A549 (cell line): ENCODE measurements at regions not wholly inside any gene's neighbourhood (a gene's known extent, or its start where the extent isn't known, plus 50 kb on each side); places are given as distances from the start of the nearest gene placed in this dataset.

Source experiments
- ATAC-seq, 2 experiments: fragments of 200-7000 bp in 1 of 2; fragments of >200 bp in 1 of 2; cut with Nextera tagmentation in 1 of 2; cut with Tn5 transposase in 1 of 2; 3 replicates each; pipeline versions ENCODE4 v1.8.0 to v1.9.1; 2018 to 2020; ENCODE audit warnings: mild to moderate bottlenecking in 1 of 2, moderate library complexity in 1 of 2
- CTCF ChIA-PET: fragments of 300-600 bp; sonication (Branson Sonifier 250); formaldehyde crosslinking; extraction: SDS; loops from one replicate; lab custom pipeline; 2021; ENCODE audit warnings: antibody characterized with exemption, inconsistent platforms; lab: Yijun Ruan, JAX
- POLR2A ChIA-PET: fragments of 350-600 bp; formaldehyde crosslinking; extraction: SDS; loops from one replicate; lab custom pipeline; 2021; ENCODE audit warnings: antibody characterized with exemption, inconsistent platforms; lab: Yijun Ruan, JAX
- DNase-seq, 2 experiments: peaks; one replicate each; pipeline versions ENCODE4 v3.0.0 to v3.0.0-alpha.2; 2011 to 2016; ENCODE audit warnings: low read depth in 1 of 2, low spot score in 1 of 2
- FAIRE-seq: peaks from 2 replicates; lab custom pipeline; 2011; peaks lifted over from hg19 to GRCh38; lab: Jason Lieb, UNC
- H3K27ac ChIP-seq, 2 experiments: fragments of >200 bp; sonication (Bioruptor Twin); formaldehyde crosslinking; 3 replicates each; pipeline ENCODE4 v1.5.1; 2016 to 2017
- H3K4me1 ChIP-seq: fragments of >200 bp; sonication (Bioruptor Twin); formaldehyde crosslinking; 3 replicates; pipeline ENCODE4 v1.6.1; 2016
- H3K4me2 ChIP-seq: fragments of >200 bp; sonication (Bioruptor Twin); formaldehyde crosslinking; 3 replicates; pipeline ENCODE4 v1.6.1; 2016
- H3K4me3 ChIP-seq: fragments of >200 bp; sonication (Bioruptor Twin); formaldehyde crosslinking; 3 replicates; pipeline ENCODE4 v1.5.1; 2016
- H3K9me3 ChIP-seq: fragments of >200 bp; sonication (Bioruptor Twin); formaldehyde crosslinking; 3 replicates; pipeline ENCODE4 v1.6.1; 2016
- ATOH8 ChIP-seq: fragments of 250-450 bp; sonication (Bioruptor Pico); IDR thresholded peaks from 2 replicates; pipeline ENCODE4 v1.5.0; 2020; ENCODE audit warnings: low read depth, mild to moderate bottlenecking, moderate library complexity
- CBX2 ChIP-seq: fragments of 200-600 bp; sonication (generic); IDR thresholded peaks from 2 replicates; pipeline ENCODE4 v1.6.1; 2016; ENCODE audit warnings: low read depth, mild to moderate bottlenecking, borderline replicate concordance
- CBX8 ChIP-seq: fragments of 200-600 bp; sonication (generic); IDR thresholded peaks from 2 replicates; pipeline ENCODE4 v1.6.1; 2016
- CEBPB ChIP-seq, 2 experiments: fragments of >200 bp in 1 of 2; sonication (Bioruptor Twin) in 1 of 2; formaldehyde crosslinking in 1 of 2; IDR thresholded peaks; 2 replicates each; pipeline ENCODE4 v1.6.1; 2012 to 2016
- CHD2 ChIP-seq: fragments of 150-350 bp; IDR thresholded peaks from 2 replicates; pipeline ENCODE4 v1.6.1; 2014; ENCODE audit warnings: low read length; ENCODE audit not compliant: partially characterized antibody
- E2F6 ChIP-seq: IDR thresholded peaks from 2 replicates; pipeline ENCODE4 v1.6.1; 2012; ENCODE audit warnings: low read depth, borderline replicate concordance
- EHF ChIP-seq: fragments of 250-450 bp; sonication (Bioruptor Pico); IDR thresholded peaks from 2 replicates; pipeline ENCODE4 v1.5.0; 2020; ENCODE audit warnings: mild to moderate bottlenecking
- EHMT2 ChIP-seq: fragments of 200-600 bp; sonication (generic); IDR thresholded peaks from 2 replicates; pipeline ENCODE4 v1.6.1; 2016; ENCODE audit warnings: antibody characterized with exemption, low read depth, mild to moderate bottlenecking, moderate library complexity
- EP300 ChIP-seq, 2 experiments: fragments of >200 bp; sonication (Bioruptor Twin); formaldehyde crosslinking; IDR thresholded peaks; 2 replicates in 1 of 2; 3 replicates in 1 of 2; pipeline ENCODE4 v1.6.1; 2016 to 2017
- ESRRA ChIP-seq: fragments of 150-350 bp; IDR thresholded peaks from 2 replicates; pipeline ENCODE4 v1.6.1; 2014; ENCODE audit warnings: mild to moderate bottlenecking, low read length, borderline replicate concordance
- HDAC2 ChIP-seq: fragments of 200-600 bp; sonication (generic); IDR thresholded peaks from 2 replicates; pipeline ENCODE4 v1.6.1; 2016
- HEYL ChIP-seq: fragments of 250-450 bp; sonication (Bioruptor Pico); IDR thresholded peaks from 2 replicates; pipeline ENCODE4 v1.8.0; 2021; ENCODE audit warnings: mild to moderate bottlenecking, moderate library complexity
- HMGXB4 ChIP-seq: fragments of 250-450 bp; sonication (Bioruptor Pico); IDR thresholded peaks from 2 replicates; pipeline ENCODE4 v1.5.0; 2021; ENCODE audit warnings: mild to moderate bottlenecking, moderate library complexity, borderline replicate concordance
- HOXB13 ChIP-seq: fragments of 250-450 bp; sonication (Bioruptor Pico); IDR thresholded peaks from 2 replicates; pipeline ENCODE4 v1.5.0; 2020; ENCODE audit warnings: low read depth, mild to moderate bottlenecking, moderate library complexity
- HOXB5 ChIP-seq: fragments of 250-450 bp; sonication (Bioruptor Pico); IDR thresholded peaks from 2 replicates; pipeline ENCODE4 v1.5.0; 2020; ENCODE audit warnings: mild to moderate bottlenecking, moderate library complexity
- JUNB ChIP-seq: fragments of >200 bp; sonication (Bioruptor Twin); formaldehyde crosslinking; IDR thresholded peaks from 2 replicates; pipeline ENCODE4 v1.6.1; 2016
- MAFK ChIP-seq: fragments of 450-650 bp; IDR thresholded peaks from 2 replicates; pipeline ENCODE4 v1.6.1; 2014; ENCODE audit not compliant: partially characterized antibody
- MAX ChIP-seq: IDR thresholded peaks from 2 replicates; pipeline ENCODE4 v1.6.1; 2012
- MAZ ChIP-seq: fragments of 150-350 bp; IDR thresholded peaks from 2 replicates; pipeline ENCODE4 v1.6.1; 2014; ENCODE audit warnings: antibody characterized with exemption, low read depth, low read length, borderline replicate concordance
- NFE2L2 ChIP-seq: fragments of 150-350 bp; conservative IDR thresholded peaks from 2 replicates; pipeline ENCODE4 v1.6.1; 2014; ENCODE audit warnings: low read length
- NR3C1 ChIP-seq: fragments of >200 bp; sonication (Bioruptor Twin); formaldehyde crosslinking; IDR thresholded peaks from 3 replicates; pipeline ENCODE4 v1.6.1; 2017
- PBX3 ChIP-seq: IDR thresholded peaks from 2 replicates; pipeline ENCODE4 v1.6.1; 2012
- PHF8 ChIP-seq: fragments of 200-600 bp; sonication (generic); IDR thresholded peaks from 2 replicates; pipeline ENCODE4 v1.6.1; 2016; ENCODE audit warnings: low read depth, mild to moderate bottlenecking, antibody characterized with exemption, moderate library complexity, borderline replicate concordance
- POLR2A ChIP-seq: IDR thresholded peaks from 2 replicates; pipeline ENCODE4 v1.6.1; 2012; ENCODE audit warnings: mild to moderate bottlenecking, low read length
- RAD21 ChIP-seq, 2 experiments: fragments of >200 bp in 1 of 2; sonication (Bioruptor Twin) in 1 of 2; formaldehyde crosslinking in 1 of 2; IDR thresholded peaks in 1 of 2; conservative IDR thresholded peaks in 1 of 2; 2 replicates in 1 of 2; 3 replicates in 1 of 2; pipeline ENCODE4 v1.6.1; 2012 to 2018; ENCODE audit warnings: inconsistent platforms in 1 of 2
- RARB ChIP-seq: fragments of 250-450 bp; sonication (Bioruptor Pico); IDR thresholded peaks from 2 replicates; pipeline ENCODE4 v1.8.0; 2021; ENCODE audit warnings: mild to moderate bottlenecking, moderate library complexity
- RFX5 ChIP-seq: fragments of 450-650 bp; IDR thresholded peaks from 2 replicates; pipeline ENCODE4 v1.7.1; 2014; ENCODE audit warnings: antibody characterized with exemption, mild to moderate bottlenecking, moderate library complexity
- SREBF2 ChIP-seq: fragments of 450-650 bp; IDR thresholded peaks from 2 replicates; pipeline ENCODE4 v1.6.1; 2014; ENCODE audit warnings: mild to moderate bottlenecking, moderate library complexity
- TP53 ChIP-seq: fragments of 250-450 bp; sonication (Bioruptor Pico); IDR thresholded peaks from 2 replicates; pipeline ENCODE4 v1.5.0; 2021; ENCODE audit warnings: mild to moderate bottlenecking, moderate library complexity
- USF2 ChIP-seq: fragments of 450-650 bp; IDR thresholded peaks from 2 replicates; pipeline ENCODE4 v1.6.1; 2014; ENCODE audit warnings: antibody characterized with exemption
- ZFP36 ChIP-seq: fragments of 450-650 bp; IDR thresholded peaks from 2 replicates; pipeline ENCODE4 v1.6.1; 2014; ENCODE audit warnings: borderline replicate concordance; ENCODE audit not compliant: partially characterized antibody
- WGBS: methylation state at CpG from one replicate; pipeline ENCODE4 v1.1.6; 2017; ENCODE audit errors: missing lambda C conversion rate; 5-methylcytosine and 5-hydroxymethylcytosine counted together

GRCh38 chr18:38023871-38024270 lies 458.3 kb upstream of the CELF4 start:
- H3K4me1 ChIP-seq: no peaks in the 10 kb centered on the region
- H3K4me3 ChIP-seq: no peak overlapping the region
- TF ChIP-seq MAX: no peak
- TF ChIP-seq HDAC2: no peak
- ChIA-PET POLR2A (no interaction called here), CTCF (no interaction called here)
- DNase-seq (no peak), ATAC-seq (no peak), FAIRE-seq (no peak)
- H3K4me2 ChIP-seq: no peak overlapping the region
- H3K27ac ChIP-seq: no peak overlapping the region
- 6% methylated on average over 2 of the region's 2 CpGs for WGBS
- H3K9me3 ChIP-seq: no peaks in the 10 kb centered on the region

GRCh38 chr18:38022234-38022633 lies 456.6 kb upstream of the CELF4 start:
- ChIA-PET POLR2A (no interaction called here), CTCF (no interaction called here)
- no peak overlapping the region for H3K4me2 ChIP-seq
- no peaks in the 10 kb centered on the region for H3K4me1 ChIP-seq
- H3K4me3 ChIP-seq: no peak overlapping the region
- ATAC-seq (no peak), FAIRE-seq (no peak), DNase-seq (no peak)
- no peak for TF ChIP-seq RAD21 (conservative IDR thresholded peaks at IDR 0.05 in 1 of 2, IDR thresholded peaks at IDR 0.05 in 1 of 2)
- TF ChIP-seq EHF (CRISPR knock-in tag): no peak
- no peak for TF ChIP-seq SREBF2
- TF ChIP-seq EP300 (IDR thresholded peaks at IDR 0.05): no peak
- no peak for TF ChIP-seq HMGXB4 (CRISPR knock-in tag)
- no peak for TF ChIP-seq ZFP36
- no peak for TF ChIP-seq CBX8
- no peak for TF ChIP-seq NR3C1
- no peak for TF ChIP-seq TP53
- no peak for TF ChIP-seq POLR2A
- no peak for TF ChIP-seq HEYL (CRISPR knock-in tag)
- TF ChIP-seq ATOH8 (CRISPR knock-in tag): no peak
- no peak for TF ChIP-seq ESRRA
- TF ChIP-seq NFE2L2: no peak
- no peak for TF ChIP-seq USF2
- TF ChIP-seq CBX2: no peak
- H3K9me3 ChIP-seq: no peaks in the 10 kb centered on the region
- 5% methylated on average over 4 of the region's 4 CpGs for WGBS
- H3K27ac ChIP-seq: no peak overlapping the region

GRCh38 chr18:38019292-38019691 lies 453.7 kb upstream of the CELF4 start:
- POLR2A ChIA-PET: no interaction called here
- CTCF ChIA-PET: no interaction called here
- Histone ChIP-seq H3K9me3 (no peaks in the 10 kb centered on the region), H3K4me3 (no peak overlapping the region)
- FAIRE-seq: no peak
- no peak for TF ChIP-seq SREBF2
- TF ChIP-seq PBX3: no peak
- no peak for TF ChIP-seq HDAC2
- no peak for TF ChIP-seq EHMT2
- no peak for TF ChIP-seq CBX2
- no peak for TF ChIP-seq PHF8
- TF ChIP-seq RARB (CRISPR knock-in tag): no peak
- no peak for TF ChIP-seq MAZ
- no peak for TF ChIP-seq JUNB
- no peak for TF ChIP-seq HOXB5 (CRISPR knock-in tag)
- no peak for TF ChIP-seq USF2
- TF ChIP-seq E2F6: no peak
- TF ChIP-seq ZFP36: no peak
- no peak for TF ChIP-seq MAFK
- no peak for TF ChIP-seq HEYL (CRISPR knock-in tag)
- TF ChIP-seq RFX5: no peak
- TF ChIP-seq CBX8: no peak
- no peak for TF ChIP-seq CEBPB (IDR thresholded peaks at IDR 0.05)
- no peak for TF ChIP-seq CHD2
- no peak for TF ChIP-seq HOXB13
- TF ChIP-seq, all 56 proteins: peak for 0
- DNase-seq (no peak), ATAC-seq (no peak)
- Histone ChIP-seq H3K27ac (no peak overlapping the region), H3K4me1 (no peaks in the 10 kb centered on the region), H3K4me2 (no peak overlapping the region)
- 4% methylated on average over 2 of the region's 2 CpGs for WGBS
